HEK293T (cell line): ENCODE measurements at regions not wholly inside any gene's neighbourhood (a gene's known extent, or its start where the extent isn't known, plus 50 kb on each side); places are given as distances from the start of the nearest gene placed in this dataset.

ENCODE experiments used
- CTCF ChIA-PET: fragments of 350-600 bp; formaldehyde crosslinking; extraction: SDS; loops from one replicate; lab custom pipeline; 2021; ENCODE audit warnings: antibody characterized with exemption, inconsistent platforms; lab: Yijun Ruan, JAX
- POLR2A ChIA-PET: fragments of 350-600 bp; formaldehyde crosslinking; extraction: SDS; loops from one replicate; lab custom pipeline; 2020; ENCODE audit warnings: antibody characterized with exemption, inconsistent platforms; lab: Yijun Ruan, JAX
- DNase-seq: peaks from one replicate; pipeline ENCODE4 v3.0.0; 2012; ENCODE audit warnings: mixed read lengths; ENCODE audit errors: extremely low spot score
- ARNT ChIP-seq: fragments of 450-650 bp; IDR thresholded peaks from 2 replicates; pipeline ENCODE4 v1.6.1; 2017; ENCODE audit warnings: mild to moderate bottlenecking
- BHLHE40 ChIP-seq: fragments of 450-650 bp; IDR thresholded peaks from 2 replicates; pipeline ENCODE4 v1.6.1; 2016; ENCODE audit warnings: mild to moderate bottlenecking, moderate library complexity, borderline replicate concordance
- CTBP1 ChIP-seq: fragments of 450-650 bp; IDR thresholded peaks from 2 replicates; pipeline ENCODE4 v1.6.1; 2016; ENCODE audit warnings: borderline replicate concordance
- ELF4 ChIP-seq: fragments of 450-650 bp; IDR thresholded peaks from 2 replicates; pipeline ENCODE4 v1.6.1; 2017; ENCODE audit warnings: antibody characterized with exemption
- FOXA1 ChIP-seq: fragments of 450-650 bp; IDR thresholded peaks from 2 replicates; pipeline ENCODE4 v1.6.1; 2016; ENCODE audit warnings: mild to moderate bottlenecking
- FOXK2 ChIP-seq: fragments of 450-650 bp; IDR thresholded peaks from 2 replicates; pipeline ENCODE4 v1.6.1; 2016; ENCODE audit warnings: mild to moderate bottlenecking
- FOXM1 ChIP-seq: fragments of 450-650 bp; IDR thresholded peaks from 2 replicates; pipeline ENCODE4 v1.6.1; 2017; ENCODE audit warnings: mild to moderate bottlenecking, borderline replicate concordance
- HDGF ChIP-seq: fragments of 450-650 bp; IDR thresholded peaks from 2 replicates; pipeline ENCODE4 v1.6.1; 2017; ENCODE audit warnings: antibody characterized with exemption, borderline replicate concordance
- L3MBTL2 ChIP-seq: fragments of 450-650 bp; conservative IDR thresholded peaks from 2 replicates; pipeline ENCODE4 v1.6.1; 2016; ENCODE audit warnings: mild to moderate bottlenecking
- LEF1 ChIP-seq: fragments of 450-650 bp; IDR thresholded peaks from 2 replicates; pipeline ENCODE4 v1.6.1; 2017; ENCODE audit warnings: mild to moderate bottlenecking, borderline replicate concordance
- NFRKB ChIP-seq: fragments of 450-650 bp; IDR thresholded peaks from 2 replicates; pipeline ENCODE4 v1.6.1; 2016; ENCODE audit warnings: mild to moderate bottlenecking, moderate library complexity
- SP1 ChIP-seq: fragments of 450-650 bp; IDR thresholded peaks from 2 replicates; pipeline ENCODE4 v1.6.1; 2017
- SUZ12 ChIP-seq: fragments of 450-650 bp; IDR thresholded peaks from 2 replicates; pipeline ENCODE4 v1.6.1; 2016; ENCODE audit warnings: mild to moderate bottlenecking
- TARDBP ChIP-seq: fragments of 450-650 bp; IDR thresholded peaks from 2 replicates; pipeline ENCODE4 v1.6.1; 2016
- ZNF384 ChIP-seq: fragments of 450-650 bp; IDR thresholded peaks from 2 replicates; pipeline ENCODE4 v1.6.1; 2016
- TF ChIP-seq, protein P1 (sequence below): fragments of 450-650 bp; IDR thresholded peaks from 2 replicates; pipeline ENCODE4 v1.6.1; 2016

DNA sequence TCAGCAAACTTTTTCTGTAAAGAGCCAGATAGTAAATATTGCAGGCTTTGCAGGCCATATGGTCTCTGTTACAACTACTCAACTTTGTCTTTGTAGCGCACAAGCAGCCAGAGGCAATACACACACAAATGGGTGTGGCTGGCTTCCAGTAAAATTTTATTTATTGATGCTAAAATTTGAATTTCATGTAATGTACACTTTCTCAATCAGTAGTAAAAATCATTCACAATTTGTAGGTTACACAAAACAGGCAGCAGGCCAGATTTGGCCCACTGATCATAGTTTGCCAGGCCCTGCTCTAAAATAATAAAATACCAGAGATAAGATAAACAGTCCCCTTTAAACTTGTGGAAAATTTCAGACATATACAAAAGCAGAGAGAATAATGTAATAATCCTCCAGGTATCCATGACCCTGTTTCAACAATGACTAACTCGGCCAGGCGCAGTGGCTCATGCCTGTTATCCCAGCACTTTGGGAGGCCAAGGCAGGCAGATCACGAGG, 330.3 kb downstream of the SHQ1 start:
- ChIA-PET CTCF (no interaction called here), POLR2A (no interaction called here)
- DNase-seq, result no peak
- TF ChIP-seq SP1 (no peak), SUZ12 (no peak), LEF1 (no peak), BHLHE40 (no peak), ZNF384 (no peak), L3MBTL2 (no peak), NFRKB (no peak), TARDBP (no peak), ARNT (no peak), FOXK2 (no peak), HDGF (no peak), FOXM1 (no peak), CTBP1 (no peak), FOXA1 (no peak), ELF4 (no peak)
- TF ChIP-seq, protein P1, sequence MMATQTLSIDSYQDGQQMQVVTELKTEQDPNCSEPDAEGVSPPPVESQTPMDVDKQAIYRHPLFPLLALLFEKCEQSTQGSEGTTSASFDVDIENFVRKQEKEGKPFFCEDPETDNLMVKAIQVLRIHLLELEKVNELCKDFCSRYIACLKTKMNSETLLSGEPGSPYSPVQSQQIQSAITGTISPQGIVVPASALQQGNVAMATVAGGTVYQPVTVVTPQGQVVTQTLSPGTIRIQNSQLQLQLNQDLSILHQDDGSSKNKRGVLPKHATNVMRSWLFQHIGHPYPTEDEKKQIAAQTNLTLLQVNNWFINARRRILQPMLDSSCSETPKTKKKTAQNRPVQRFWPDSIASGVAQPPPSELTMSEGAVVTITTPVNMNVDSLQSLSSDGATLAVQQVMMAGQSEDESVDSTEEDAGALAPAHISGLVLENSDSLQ, result no peak

DNA sequence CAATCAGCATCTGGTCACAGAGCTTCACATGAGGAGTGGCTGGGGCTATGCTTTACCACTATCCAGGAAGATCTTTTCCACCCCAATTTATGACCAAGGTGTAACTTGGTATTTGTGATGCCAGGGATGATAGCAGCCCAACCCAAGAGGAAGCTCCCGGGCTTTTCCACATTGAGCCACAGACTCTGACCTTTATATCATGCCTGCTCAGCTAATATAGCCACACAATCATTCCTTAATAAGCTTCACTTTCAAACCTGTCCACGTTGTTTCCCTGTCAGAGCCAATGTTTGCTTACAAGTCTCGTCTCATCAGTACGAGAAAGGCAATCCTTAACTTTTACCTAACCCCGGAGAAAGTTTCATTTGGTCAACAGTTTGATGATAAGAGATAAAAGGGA, 330.9 kb downstream of the SHQ1 start:
- ChIA-PET POLR2A (no interaction called here), CTCF (no interaction called here)
- DNase-seq, result no peak
- no peak for TF ChIP-seq SP1
- no peak for TF ChIP-seq LEF1
- TF ChIP-seq TARDBP, result no peak
- no peak for TF ChIP-seq BHLHE40
- TF ChIP-seq ZNF384, result no peak
- TF ChIP-seq L3MBTL2, result no peak
- TF ChIP-seq HDGF, result no peak
- TF ChIP-seq SUZ12, result no peak
- no peak for TF ChIP-seq FOXM1
- TF ChIP-seq, protein P1, result no peak
- TF ChIP-seq ELF4, result no peak
- TF ChIP-seq NFRKB, result no peak
- no peak for TF ChIP-seq FOXA1
- TF ChIP-seq ARNT, result no peak

DNA sequence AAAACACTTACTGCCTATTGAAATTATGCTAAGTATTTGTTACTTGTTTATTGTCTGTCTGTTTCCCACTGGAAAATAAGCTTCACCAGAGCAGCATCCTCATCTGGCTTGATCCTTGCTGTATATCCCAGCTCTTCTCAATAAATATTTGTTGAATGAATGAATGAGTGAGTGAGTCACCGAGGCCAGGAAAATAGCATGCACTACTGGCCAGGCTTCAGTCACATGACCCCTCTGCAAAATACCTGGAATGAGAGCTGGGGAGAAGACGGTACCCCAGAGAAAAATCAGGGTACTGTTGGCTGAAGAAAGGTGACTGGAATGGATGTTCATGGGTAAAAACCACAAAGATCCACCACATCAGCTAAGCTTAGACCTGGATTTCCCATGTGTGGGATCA, 331.9 kb downstream of the SHQ1 start:
- TF ChIP-seq CTBP1 (no peak), SP1 (no peak), ARNT (no peak), ELF4 (no peak), HDGF (no peak), NFRKB (no peak), FOXA1 (no peak), LEF1 (no peak), L3MBTL2 (no peak), FOXK2 (no peak), ZNF384 (no peak), SUZ12 (no peak), FOXM1 (no peak)
- TF ChIP-seq, protein P1, result no peak
- ChIA-PET CTCF (interaction anchor here (0.5 kb wide), 1 partner anchor 95 kb away, joined by 3 read pairs; no protein-coding TSS in a partner anchor), POLR2A (no interaction called here)
- no peak for DNase-seq

DNA sequence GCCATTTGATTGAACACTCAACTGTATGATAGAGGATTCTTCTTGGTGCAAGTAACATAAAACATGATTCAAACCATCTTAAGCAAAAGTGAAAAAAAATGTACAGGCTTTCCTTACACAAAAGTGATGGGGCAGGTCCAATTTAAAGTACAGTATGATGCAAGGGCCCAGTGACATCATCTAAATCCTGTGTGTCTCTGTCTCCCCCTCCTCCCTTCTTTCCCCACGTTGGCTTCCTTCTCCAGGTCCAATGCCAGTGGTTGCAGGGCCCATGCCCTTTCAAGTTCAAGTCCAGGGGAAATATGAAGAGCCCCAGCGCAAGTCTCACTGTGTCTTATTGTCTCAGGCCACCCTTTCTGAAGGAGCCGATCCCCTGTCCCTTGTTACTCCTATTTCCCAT, 332.3 kb downstream of the SHQ1 start:
- ChIA-PET CTCF (interaction anchor here (0.5 kb wide), 1 partner anchor 96 kb away, joined by 3 read pairs; no protein-coding TSS in a partner anchor), POLR2A (no interaction called here)
- TF ChIP-seq FOXM1 (no peak), LEF1 (no peak), ELF4 (no peak), FOXA1 (no peak)
- no peak for DNase-seq

DNA sequence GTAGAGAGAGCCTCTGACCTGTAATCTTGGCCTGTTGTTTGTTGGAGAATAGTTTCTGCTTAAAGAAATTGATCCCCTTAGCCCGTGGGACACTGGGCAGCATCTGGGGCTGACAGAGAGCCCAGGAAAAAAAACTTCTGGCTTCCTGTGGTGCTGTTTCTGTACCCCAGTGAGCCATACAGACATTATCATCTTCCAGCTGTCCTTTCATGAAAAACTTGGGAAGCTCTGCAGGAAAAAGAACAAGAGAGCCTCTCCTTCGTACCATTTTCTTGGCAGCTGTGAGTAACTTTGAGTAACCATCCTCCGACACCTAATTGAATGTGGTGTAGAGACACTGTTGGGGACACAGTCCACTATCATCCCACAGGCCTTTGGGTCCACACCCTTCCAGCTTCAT, 333.0 kb downstream of the SHQ1 start:
- POLR2A ChIA-PET, result no interaction called here
- CTCF ChIA-PET, result no interaction called here
- TF ChIP-seq NFRKB (no peak), SUZ12 (no peak), TARDBP (no peak), ARNT (no peak), FOXA1 (no peak), HDGF (no peak), L3MBTL2 (no peak), FOXM1 (no peak), LEF1 (no peak), FOXK2 (no peak), BHLHE40 (no peak), SP1 (no peak), CTBP1 (no peak)
- TF ChIP-seq, protein P1, result no peak
- no peak for DNase-seq
